GM12878 (cell line): ENCODE measurements at regions not wholly inside any gene's neighbourhood (a gene's known extent, or its start where the extent isn't known, plus 50 kb on each side); places are given as distances from the start of the nearest gene placed in this dataset.

Experiments used
- BCL11A ChIP-seq: IDR thresholded peaks from 2 replicates; pipeline ENCODE4 v1.6.1; 2011; ENCODE audit warnings: low read depth, low read length
- POLR2A ChIP-seq: IDR thresholded peaks from 2 replicates; pipeline ENCODE4 v1.6.1; 2011; ENCODE audit warnings: low read depth, mild to moderate bottlenecking, low read length
- SUZ12 ChIP-seq: fragments of 200-600 bp; sonication (generic); IDR thresholded peaks from one replicate; pipeline ENCODE4 v1.6.1; 2018; ENCODE audit warnings: antibody characterized with exemption, mild to moderate bottlenecking; ENCODE audit not compliant: unreplicated experiment

- no peak for TF ChIP-seq SUZ12
- no peak for TF ChIP-seq POLR2A
- TF ChIP-seq BCL11A, result no peak
These were observed 540.7 kb upstream of the CADM1 start for GRCh38 chr11:116044941-116045340.
